AG09309 (cell line): ENCODE measurements at regions not wholly inside any gene's neighbourhood (a gene's known extent, or its start where the extent isn't known, plus 50 kb on each side); places are given as distances from the start of the nearest gene placed in this dataset.
"Not testable (repeated sequence)": the region's sequence is repeated elsewhere in the genome, so short reads cannot be mapped to it uniquely, and the experiment has no call there.

Experiments used
- DNase-seq: peaks from one replicate; pipeline ENCODE4 v3.0.0-alpha.2; 2010; ENCODE audit warnings: low read depth
- H3K4me3 ChIP-seq: 2 replicates; pipeline ENCODE4 v1.5.1; 2011; ENCODE audit warnings: mild to moderate bottlenecking, low read depth, low read length, moderate library complexity; ENCODE audit not compliant: control insufficient read depth
- CTCF ChIP-seq: IDR thresholded peaks from 2 replicates; pipeline ENCODE4 v1.5.1; 2011; ENCODE audit warnings: mild to moderate bottlenecking, low read depth, low read length, inconsistent platforms; ENCODE audit not compliant: insufficient read depth, control insufficient read depth; ENCODE audit errors: missing control alignments

GRCh38 chr3:170679190-170679589, 93.3 kb upstream of the SLC7A14 start:
- DNase-seq = no peak
- TF ChIP-seq CTCF = no peak
- H3K4me3 ChIP-seq = no peak overlapping the region

- DNase-seq = no peak
- no peak for TF ChIP-seq CTCF
- H3K4me3 ChIP-seq = no peak overlapping the region
Measured at GRCh38 chr3:170670504-170670903, 84.6 kb upstream of the SLC7A14 start.

GRCh38 chr3:170662986-170663385, 77.1 kb upstream of the SLC7A14 start:
- H3K4me3 ChIP-seq, DNase-seq: not testable (repeated sequence)

GRCh38 chr3:170660139-170660538, 74.3 kb upstream of the SLC7A14 start:
- H3K4me3 ChIP-seq = no peak overlapping the region
- no peak for TF ChIP-seq CTCF
- DNase-seq = no peak

- TF ChIP-seq CTCF = no peak
- DNase-seq = no peak
- H3K4me3 ChIP-seq = no peak overlapping the region
Measured at GRCh38 chr3:170657312-170657711, 71.4 kb upstream of the SLC7A14 start.

- TF ChIP-seq CTCF = no peak
- DNase-seq = no peak
- H3K4me3 ChIP-seq = no peak overlapping the region
Measured at GRCh38 chr3:170656284-170656683, 70.4 kb upstream of the SLC7A14 start.

GRCh38 chr3:170653801-170654200, 67.9 kb upstream of the SLC7A14 start:
- TF ChIP-seq CTCF = no peak
- H3K4me3 ChIP-seq = no peak overlapping the region

More at GRCh38 chr3:170653801-170654200, 67.9 kb upstream of the SLC7A14 start:
- DNase-seq = no peak
